Dermis microvascular lymphatic vessel endothelial cell (primary cell): ENCODE measurements at regions not wholly inside any gene's neighbourhood (a gene's known extent, or its start where the extent isn't known, plus 50 kb on each side); places are given as distances from the start of the nearest gene placed in this dataset.

Experiments
- DNase-seq, 2 donors: peaks; one replicate each; pipeline versions ENCODE4 v3.0.0 to v3.0.0-alpha.2; 2010; ENCODE audit warnings: low read depth in 2 of 2

DNA sequence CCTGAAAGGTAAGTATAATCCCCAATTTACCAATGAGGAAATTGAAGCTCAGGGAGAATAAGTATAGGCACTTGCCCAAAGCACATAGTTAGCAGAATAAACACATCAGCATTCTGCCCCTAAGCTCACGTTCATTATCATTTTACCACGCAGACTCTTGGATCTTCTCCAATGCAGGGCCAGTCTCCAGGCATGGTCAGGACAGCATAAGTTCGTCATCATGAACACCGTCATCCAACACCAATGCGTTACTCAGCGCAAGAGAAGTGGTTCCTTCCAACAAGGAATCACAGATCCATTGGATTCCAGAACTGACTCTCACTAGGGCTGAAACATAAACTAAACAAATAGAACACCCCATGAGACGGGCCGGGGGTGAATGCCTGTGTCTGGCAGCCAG, 86.5 kb upstream of the GPM6B start:
- DNase-seq = no peak

DNA sequence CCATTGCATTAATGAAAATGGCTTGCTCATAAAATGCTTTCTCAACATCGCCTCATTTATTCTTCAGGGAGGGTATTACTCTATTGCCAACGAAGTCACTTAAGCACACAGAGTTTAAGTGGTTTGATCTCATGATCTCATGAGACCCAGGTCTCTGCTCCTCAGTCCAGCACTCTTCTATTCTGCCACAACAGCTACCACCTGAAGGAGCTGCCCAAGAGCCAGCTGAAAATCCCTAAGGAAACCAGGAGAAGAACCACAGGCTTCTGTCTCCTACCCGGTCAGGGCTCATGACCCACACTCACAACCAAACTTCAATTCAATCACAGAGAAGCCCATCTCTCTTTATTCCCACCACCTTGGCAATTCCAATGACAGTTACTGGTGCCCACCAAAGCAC, 85.5 kb upstream of the GPM6B start:
- DNase-seq = no peak

GRCh38 chrX:13901354-13901753, 84.5 kb upstream of the GPM6B start:
- DNase-seq = no peak

DNA sequence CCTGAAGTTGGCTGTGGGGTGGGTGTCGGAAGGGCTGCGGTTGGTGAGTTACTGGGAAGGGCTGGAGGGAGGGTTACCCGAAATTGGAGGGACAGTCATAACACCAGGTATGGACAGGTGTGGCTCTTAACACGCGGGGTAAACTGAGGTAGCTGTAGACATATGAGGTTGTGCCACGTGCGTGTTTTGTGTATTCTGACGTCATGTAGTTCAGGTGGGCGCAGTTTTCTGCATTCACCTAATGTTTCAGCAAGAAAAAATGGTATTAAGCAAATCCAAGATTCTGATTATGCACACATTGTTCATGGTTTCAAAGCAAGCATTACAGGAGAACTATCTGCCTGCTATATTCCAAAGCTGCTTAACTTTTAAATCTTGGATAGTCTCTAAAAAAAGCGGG, 83.5 kb upstream of the GPM6B start:
- DNase-seq = no peak

DNA sequence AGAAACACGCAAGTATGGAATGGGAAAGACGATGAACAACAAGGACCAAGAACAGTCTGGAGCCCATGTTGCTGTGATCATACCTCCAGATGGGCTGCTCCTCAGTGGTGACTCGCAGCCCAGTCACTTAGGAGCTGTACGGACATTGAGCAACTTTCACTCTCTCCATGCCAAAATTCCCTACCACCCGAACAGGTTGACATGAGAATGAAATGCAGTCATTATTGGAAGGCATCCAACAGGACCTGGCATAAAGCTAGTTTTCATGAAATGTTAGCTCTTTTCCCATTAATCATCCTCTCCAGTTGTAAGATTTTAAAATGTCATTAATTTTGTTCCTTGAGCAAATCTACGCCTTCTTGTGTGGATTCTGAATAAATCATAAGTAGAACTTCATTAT, 82.7 kb upstream of the GPM6B start:
- DNase-seq = peak; percentile 1 to 4

- DNase-seq = no peak
Observed at GRCh38 chrX:13898603-13899002, 81.7 kb upstream of the GPM6B start.

DNA sequence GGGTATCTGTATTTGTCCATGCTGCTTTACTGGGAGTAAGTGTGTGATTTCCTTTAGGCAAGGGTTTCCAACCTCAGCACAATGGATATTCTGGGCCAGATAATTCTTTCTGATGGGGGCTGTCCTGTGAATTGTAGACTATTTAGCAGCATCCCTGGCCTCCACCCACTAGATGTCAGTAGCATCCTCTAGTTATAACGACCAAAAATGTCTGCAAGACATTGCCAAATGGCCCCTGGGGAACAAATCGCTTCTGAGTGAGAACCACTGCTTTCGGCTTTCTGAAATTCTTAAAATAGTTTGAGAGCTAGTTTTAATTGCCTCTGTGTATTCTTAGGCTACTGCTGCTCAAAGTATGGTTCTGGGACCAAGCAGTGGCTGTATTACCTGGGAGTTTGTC, 81.2 kb upstream of the GPM6B start:
- no peak for DNase-seq

- no peak for DNase-seq
Observed at GRCh38 chrX:13897566-13897965, 80.7 kb upstream of the GPM6B start.

- no peak for DNase-seq
Observed at GRCh38 chrX:13894888-13895565, 78.1 kb upstream of the GPM6B start.

DNA sequence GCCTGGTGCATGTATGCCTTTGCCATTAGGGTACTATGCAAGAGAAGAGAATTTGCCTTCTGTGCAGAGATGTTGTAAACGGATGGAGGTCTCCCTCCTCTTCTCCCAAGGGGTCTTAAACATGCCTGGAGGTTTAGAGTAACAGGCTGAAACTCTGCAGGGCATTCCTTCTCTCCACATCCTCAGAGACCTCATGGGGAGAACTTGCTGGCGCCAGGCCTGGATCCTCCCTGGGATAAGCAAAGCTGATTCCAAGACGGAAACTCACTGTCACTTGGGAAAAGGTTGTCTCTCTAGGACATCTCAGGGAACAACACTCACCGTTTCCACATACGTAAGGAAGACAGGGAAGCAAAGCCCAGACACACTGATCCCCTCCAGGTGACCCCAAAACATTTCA, 76.9 kb upstream of the GPM6B start:
- no peak for DNase-seq

GRCh38 chrX:13892856-13893255, 76.0 kb upstream of the GPM6B start:
- DNase-seq = no peak

DNA sequence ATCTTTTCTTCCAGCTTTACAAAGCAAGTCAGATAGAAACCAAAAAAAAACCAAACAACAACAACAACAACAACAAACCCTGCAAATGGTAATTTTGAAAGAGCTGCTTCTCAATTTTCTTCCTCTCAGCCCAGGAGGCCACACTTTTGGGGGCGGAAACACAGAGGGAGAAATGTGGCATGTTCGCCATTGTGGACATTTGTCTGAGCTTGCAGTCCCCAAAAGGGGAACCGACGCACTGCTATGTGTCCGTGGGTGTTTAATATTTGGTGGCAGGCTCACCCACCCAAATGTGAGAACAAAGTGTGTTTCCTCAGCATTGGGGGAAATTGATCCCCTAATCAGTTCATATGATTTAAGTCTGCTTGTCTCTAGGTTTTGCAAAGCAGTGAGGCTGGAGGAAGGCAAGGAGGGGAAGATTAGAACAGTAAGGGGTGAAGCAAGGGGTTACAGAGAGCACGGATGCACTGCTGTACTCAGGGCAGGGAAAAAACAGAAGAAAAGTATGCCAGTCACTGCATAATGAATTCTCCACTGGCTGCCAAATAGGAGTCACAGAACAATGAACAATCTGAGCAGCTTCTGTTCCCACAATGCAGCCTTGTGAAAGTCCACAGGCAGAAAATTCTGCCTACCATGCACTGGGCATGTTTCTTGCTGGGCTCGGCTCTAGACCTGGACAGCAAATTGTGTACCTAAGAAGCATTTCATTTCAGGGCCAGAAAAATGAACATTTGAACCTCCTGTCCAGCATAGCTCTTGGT, 74.7 kb upstream of the GPM6B start:
- no peak for DNase-seq

DNA sequence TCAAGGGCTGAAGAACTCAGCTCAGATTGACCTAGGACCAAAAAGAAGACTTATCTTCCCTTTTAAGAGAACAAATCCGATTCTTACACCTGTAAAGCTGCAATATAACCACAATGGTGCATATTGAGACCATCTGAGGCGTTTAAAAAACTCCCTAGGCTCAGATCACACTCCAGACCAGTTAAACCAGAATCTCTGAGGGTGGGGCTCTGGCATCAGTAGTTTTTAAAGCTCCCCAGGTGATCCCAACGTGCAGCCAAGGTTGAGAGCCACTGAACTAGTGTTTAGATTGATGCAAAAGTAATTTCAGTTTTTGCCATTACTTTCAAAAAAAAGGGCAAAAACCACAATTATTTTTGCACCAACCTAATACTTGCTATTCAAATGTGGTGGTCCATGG, 73.9 kb upstream of the GPM6B start:
- no peak for DNase-seq

DNA sequence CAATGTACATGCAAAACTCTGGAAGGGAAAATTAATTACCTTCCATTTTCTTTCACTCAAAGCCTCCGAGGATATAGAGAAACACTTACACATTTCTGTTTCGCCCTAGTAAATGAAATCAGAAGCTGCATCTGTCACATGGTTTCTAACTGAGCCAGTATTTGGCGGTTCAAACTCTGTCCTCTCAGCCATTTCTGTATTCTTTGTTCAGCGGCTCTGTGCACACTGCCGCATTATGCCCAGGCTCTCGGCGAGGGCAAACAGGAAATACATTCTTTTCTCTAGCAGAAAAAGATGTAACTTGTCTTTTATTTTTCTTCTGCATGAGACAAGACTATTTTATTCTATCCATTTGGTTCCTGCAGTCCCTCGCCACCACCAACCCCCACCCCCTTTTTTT, 71.4 kb upstream of the GPM6B start:
- no peak for DNase-seq

GRCh38 chrX:13885591-13885990, 68.7 kb upstream of the GPM6B start:
- DNase-seq = no peak

- DNase-seq = no peak
Observed at GRCh38 chrX:13876652-13877051, 59.8 kb upstream of the GPM6B start.

DNA sequence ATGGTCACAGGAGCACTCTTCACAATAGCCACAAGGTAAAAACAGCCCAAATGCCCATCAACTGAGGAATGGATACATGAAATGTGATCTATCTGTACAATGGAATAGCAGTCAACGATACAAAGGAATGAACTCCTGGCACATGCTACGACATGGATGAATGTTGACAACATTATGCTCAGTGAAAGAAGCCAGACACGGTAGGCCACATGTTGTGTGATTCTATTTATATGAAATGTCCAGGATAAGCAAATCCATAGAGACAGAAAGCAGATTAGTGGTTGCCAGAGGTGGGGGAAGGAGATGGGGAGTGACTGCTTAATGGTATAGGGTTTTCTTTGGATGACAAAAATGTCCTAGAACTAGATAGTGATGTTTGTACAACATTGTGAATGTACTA, 58.7 kb upstream of the GPM6B start:
- no peak for DNase-seq

GRCh38 chrX:13868591-13868990, 51.7 kb upstream of the GPM6B start:
- DNase-seq = no peak
